Neural progenitor cell (in vitro differentiated cells): ENCODE measurements at regions not wholly inside any gene's neighbourhood (a gene's known extent, or its start where the extent isn't known, plus 50 kb on each side); places are given as distances from the start of the nearest gene placed in this dataset.
"Not testable (repeated sequence)": the region's sequence is repeated elsewhere in the genome, so short reads cannot be mapped to it uniquely, and the experiment has no call there.

Experiments
- DNase-seq: peaks from one replicate; pipeline ENCODE4 v3.0.0-alpha.2; 2016; ENCODE audit warnings: low spot score
- H2AFZ ChIP-seq: fragments of 200-600 bp; sonication (generic); replicated peaks from 2 replicates; pipeline ENCODE4 v1.6.1; 2016; ENCODE audit warnings: antibody characterized with exemption
- H3F3A ChIP-seq: fragments of 200-600 bp; sonication (generic); 2 replicates; pipeline ENCODE4 v1.6.1; 2016; ENCODE audit warnings: antibody characterized with exemption, low read depth
- H3K27ac ChIP-seq: fragments of 200-600 bp; sonication (generic); 2 replicates; pipeline ENCODE4 v1.5.1; 2016; ENCODE audit warnings: mild to moderate bottlenecking
- H3K27me3 ChIP-seq: fragments of 200-600 bp; sonication (generic); 2 replicates; pipeline ENCODE4 v1.6.1; 2016; ENCODE audit warnings: mild to moderate bottlenecking, moderate library complexity
- H3K36me3 ChIP-seq: fragments of 200-600 bp; sonication (generic); 2 replicates; pipeline ENCODE4 v1.5.1; 2016
- H3K4me1 ChIP-seq: fragments of 200-600 bp; sonication (generic); 2 replicates; pipeline ENCODE4 v1.6.1; 2016; ENCODE audit warnings: mixed run types
- H3K4me2 ChIP-seq: fragments of 200-600 bp; sonication (generic); 2 replicates; pipeline ENCODE4 v1.6.1; 2016
- H3K4me3 ChIP-seq: fragments of 200-600 bp; sonication (generic); 2 replicates; pipeline ENCODE4 v1.5.1; 2016
- H3K79me2 ChIP-seq: fragments of 200-600 bp; sonication (generic); 2 replicates; pipeline ENCODE4 v1.6.1; 2016; ENCODE audit warnings: low read depth
- H3K9ac ChIP-seq: fragments of 200-600 bp; sonication (generic); 2 replicates; pipeline ENCODE4 v1.6.1; 2016
- H3K9me3 ChIP-seq: fragments of 200-600 bp; sonication (generic); 2 replicates; pipeline ENCODE4 v1.5.1; 2016; ENCODE audit warnings: low read depth
- H4K20me1 ChIP-seq: fragments of 200-600 bp; sonication (generic); 2 replicates; pipeline ENCODE4 v1.6.1; 2016; ENCODE audit warnings: low read depth
- H3K27ac Mint-ChIP-seq: 3 replicates; pipeline ENCODE4 v1.8.0; 2021; ENCODE audit warnings: mixed read lengths
- H3K27me3 Mint-ChIP-seq: 2 replicates; pipeline ENCODE4 v1.8.0; 2022; ENCODE audit warnings: low read depth, mild to moderate bottlenecking, inconsistent platforms, moderate library complexity, mixed read lengths; ENCODE audit not compliant: insufficient read depth
- H3K36me3 Mint-ChIP-seq: 3 replicates; pipeline ENCODE4 v1.8.0; 2021; ENCODE audit warnings: mixed read lengths
- H3K4me1 Mint-ChIP-seq: 3 replicates; pipeline ENCODE4 v1.8.0; 2021; ENCODE audit warnings: mixed read lengths
- H3K4me3 Mint-ChIP-seq: 3 replicates; pipeline ENCODE4 v1.8.0; 2021; ENCODE audit warnings: mild to moderate bottlenecking, moderate library complexity, mixed read lengths
- H3K9me3 Mint-ChIP-seq: 3 replicates; pipeline ENCODE4 v1.8.0; 2020; ENCODE audit warnings: mixed read lengths
- CTCF ChIP-seq: fragments of 200-600 bp; sonication (generic); IDR thresholded peaks from 2 replicates; pipeline ENCODE4 v1.5.1; 2017; ENCODE audit warnings: antibody characterized with exemption, mild to moderate bottlenecking

DNA sequence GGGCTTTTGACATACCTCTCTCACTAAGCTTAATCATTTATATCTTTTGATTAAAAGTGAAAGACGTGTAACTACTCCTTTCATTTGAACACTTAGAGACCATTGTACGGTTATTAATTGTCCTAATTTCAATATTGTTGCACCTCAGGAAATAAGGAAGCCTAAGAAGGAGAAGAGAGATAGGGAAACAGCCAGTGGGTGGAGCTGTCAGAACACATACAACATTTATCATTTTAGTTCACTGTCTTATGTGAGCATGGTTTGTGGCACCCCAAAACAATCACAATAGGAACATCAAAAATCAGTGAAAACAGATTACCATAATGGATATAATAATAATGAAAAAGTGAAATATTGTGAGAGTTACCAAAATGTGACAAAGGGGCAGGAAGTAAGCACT is 147.2 kb upstream of the POMZP3 start:
- DNase-seq, H4K20me1 ChIP-seq, H3K27ac Mint-ChIP-seq, H3K4me1 Mint-ChIP-seq, H3K27me3 Mint-ChIP-seq, H3K27ac ChIP-seq, H3K4me3 ChIP-seq, H3K36me3 Mint-ChIP-seq, H2AFZ ChIP-seq, H3K9ac ChIP-seq, H3K9me3 Mint-ChIP-seq, H3K9me3 ChIP-seq, H3F3A ChIP-seq, H3K36me3 ChIP-seq, H3K27me3 ChIP-seq, H3K79me2 ChIP-seq, H3K4me2 ChIP-seq, H3K4me3 Mint-ChIP-seq, H3K4me1 ChIP-seq: not testable (repeated sequence)
- TF ChIP-seq CTCF: peak; percentile 17

GRCh38 chr7:76771980-76772379 is 144.9 kb upstream of the POMZP3 start:
- not testable (repeated sequence) for H3K4me1 ChIP-seq, H3K4me1 Mint-ChIP-seq, H3K4me2 ChIP-seq, H3K9ac ChIP-seq, H2AFZ ChIP-seq, H3K27ac Mint-ChIP-seq, H3K79me2 ChIP-seq, H3K27me3 ChIP-seq, H3K4me3 Mint-ChIP-seq, H3K27me3 Mint-ChIP-seq, H3K9me3 Mint-ChIP-seq, H3K27ac ChIP-seq, H3F3A ChIP-seq, H4K20me1 ChIP-seq, H3K36me3 ChIP-seq, DNase-seq, H3K4me3 ChIP-seq, H3K9me3 ChIP-seq, H3K36me3 Mint-ChIP-seq

DNA sequence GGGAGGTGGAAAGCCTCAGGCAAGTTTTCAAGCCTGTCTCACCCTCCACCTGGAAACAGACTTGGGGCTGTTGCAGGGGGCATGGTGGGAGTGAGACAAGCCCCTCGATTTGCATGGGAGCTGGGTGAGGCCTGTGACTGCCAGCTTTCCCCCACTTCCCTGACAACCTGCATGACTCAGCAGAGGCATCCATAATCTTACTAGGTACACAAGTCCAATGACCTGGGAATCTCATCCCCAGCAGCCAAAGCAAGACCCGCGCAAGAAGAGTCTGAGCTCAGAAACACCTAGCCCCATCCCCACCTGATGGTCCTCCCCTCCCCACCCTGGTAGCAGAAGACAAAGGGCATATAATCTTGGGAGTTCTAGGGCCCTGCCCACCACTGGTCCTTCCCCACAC is 136.9 kb upstream of the POMZP3 start:
- not testable (repeated sequence) for H3K4me1 Mint-ChIP-seq, H3K4me3 Mint-ChIP-seq, H3K9ac ChIP-seq, H3K27me3 ChIP-seq, H4K20me1 ChIP-seq, H3K27ac ChIP-seq, DNase-seq, H3K4me3 ChIP-seq, H3K4me2 ChIP-seq, H3F3A ChIP-seq, H3K79me2 ChIP-seq, H3K4me1 ChIP-seq, H2AFZ ChIP-seq, H3K9me3 ChIP-seq, H3K27me3 Mint-ChIP-seq, H3K36me3 ChIP-seq, H3K27ac Mint-ChIP-seq, H3K36me3 Mint-ChIP-seq
- peaks cover 11% of the 10 kb centered on the region for H3K9me3 Mint-ChIP-seq

DNA sequence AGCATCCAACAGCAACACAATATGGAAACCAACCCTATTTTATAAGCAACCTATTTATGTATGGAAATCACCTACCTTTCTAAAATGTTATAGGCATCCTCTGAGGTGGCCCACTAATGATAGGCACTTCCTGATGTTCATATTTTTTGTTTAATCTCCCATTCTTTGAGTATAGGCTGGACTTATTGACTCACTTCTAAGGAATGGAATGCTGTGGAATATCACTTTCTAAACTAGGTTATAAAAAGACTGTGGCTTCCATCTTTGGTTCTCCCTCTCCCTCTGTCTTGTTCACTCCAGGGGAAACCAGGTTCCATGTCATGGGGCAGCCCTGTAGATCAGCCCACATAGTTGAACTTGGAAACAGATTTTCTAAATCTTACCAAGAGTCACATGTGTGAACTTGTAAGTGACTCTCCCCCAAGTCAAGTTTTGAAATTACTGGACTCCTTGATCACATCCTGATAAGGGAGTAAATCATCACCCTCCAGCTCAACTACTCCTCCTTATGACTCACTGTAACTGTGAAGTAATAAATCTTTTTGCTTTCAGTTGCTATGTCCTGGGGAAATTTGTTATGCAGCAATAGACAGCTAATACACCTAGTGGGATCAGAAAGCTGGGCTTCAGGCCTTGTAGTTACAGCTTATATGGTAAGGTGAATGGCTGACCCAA is 133.6 kb upstream of the POMZP3 start:
- H3K36me3 Mint-ChIP-seq, H3K4me3 Mint-ChIP-seq, H3K4me1 Mint-ChIP-seq: not testable (repeated sequence)

GRCh38 chr7:76739538-76739937 is 112.5 kb upstream of the POMZP3 start:
- not testable (repeated sequence) for H3K4me1 Mint-ChIP-seq, H3K9me3 ChIP-seq, H3K9ac ChIP-seq, H2AFZ ChIP-seq, H3K27ac ChIP-seq, H3F3A ChIP-seq, H4K20me1 ChIP-seq, H3K79me2 ChIP-seq, H3K4me2 ChIP-seq, H3K4me3 ChIP-seq, H3K4me3 Mint-ChIP-seq, DNase-seq, H3K4me1 ChIP-seq, H3K27ac Mint-ChIP-seq, H3K9me3 Mint-ChIP-seq, H3K36me3 ChIP-seq, H3K27me3 ChIP-seq, H3K27me3 Mint-ChIP-seq, H3K36me3 Mint-ChIP-seq

More for the DNA sequence above, 133.6 kb upstream of the POMZP3 start:
- H3K4me2 ChIP-seq, H3K9ac ChIP-seq, DNase-seq, H3K4me3 ChIP-seq, H3K79me2 ChIP-seq, H3K9me3 ChIP-seq, H2AFZ ChIP-seq, H3K27ac ChIP-seq, H3K27me3 Mint-ChIP-seq, H3K36me3 ChIP-seq, H3K27ac Mint-ChIP-seq, H4K20me1 ChIP-seq, H3K27me3 ChIP-seq, H3F3A ChIP-seq, H3K4me1 ChIP-seq, H3K9me3 Mint-ChIP-seq: not testable (repeated sequence)

DNA sequence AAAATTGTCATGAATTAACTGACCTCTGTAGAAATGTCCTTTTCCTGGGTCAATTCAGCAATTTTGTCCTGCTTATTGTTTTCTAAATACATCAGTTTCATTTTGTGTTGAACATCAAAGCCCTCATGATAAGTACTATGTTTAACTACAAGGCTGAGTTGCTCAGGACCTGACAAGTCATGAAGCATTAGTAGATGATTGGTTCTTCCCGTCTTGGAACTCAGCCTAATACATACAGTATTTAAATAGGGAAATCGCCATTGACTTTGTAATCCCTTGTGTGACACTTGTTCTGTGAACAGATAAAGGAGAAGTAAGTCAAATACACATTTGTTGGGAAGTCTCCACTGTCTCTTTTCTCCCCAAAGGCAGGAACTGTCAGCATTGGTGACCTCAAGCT is 109.6 kb upstream of the POMZP3 start:
- not testable (repeated sequence) for H3K9me3 Mint-ChIP-seq, H3K27me3 Mint-ChIP-seq, H3K36me3 ChIP-seq, H3K27me3 ChIP-seq, H3F3A ChIP-seq, H3K9me3 ChIP-seq, H3K9ac ChIP-seq, H3K36me3 Mint-ChIP-seq, H3K27ac ChIP-seq, H3K4me2 ChIP-seq, H3K4me1 Mint-ChIP-seq, H3K4me1 ChIP-seq, H3K4me3 ChIP-seq, H2AFZ ChIP-seq, H3K79me2 ChIP-seq, H4K20me1 ChIP-seq, DNase-seq, H3K27ac Mint-ChIP-seq, H3K4me3 Mint-ChIP-seq

DNA sequence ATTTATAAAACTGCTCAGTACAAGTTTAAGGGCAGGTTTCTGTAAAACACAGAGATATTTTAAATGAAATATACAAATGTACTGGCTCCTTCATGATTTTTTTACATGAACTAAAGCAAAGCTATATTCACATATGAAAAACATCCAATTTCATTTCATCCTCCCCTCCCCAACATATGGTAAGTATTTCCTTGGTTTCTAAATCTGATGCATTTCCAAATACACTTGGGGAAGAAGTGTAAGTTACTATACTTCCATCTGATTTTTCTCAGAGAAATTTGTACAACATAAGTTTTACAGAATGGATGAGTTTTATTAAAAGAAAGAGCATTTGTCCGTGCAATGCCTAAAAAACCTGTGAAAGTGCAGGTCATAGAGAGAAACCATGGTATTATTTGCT is 109.0 kb upstream of the POMZP3 start:
- not testable (repeated sequence) for H3K4me2 ChIP-seq, H3F3A ChIP-seq, H3K36me3 ChIP-seq, H2AFZ ChIP-seq, H3K9me3 ChIP-seq, H3K27me3 ChIP-seq, H3K4me1 ChIP-seq, H3K4me3 Mint-ChIP-seq, H3K36me3 Mint-ChIP-seq, H3K4me1 Mint-ChIP-seq, H4K20me1 ChIP-seq, H3K27me3 Mint-ChIP-seq, H3K9me3 Mint-ChIP-seq, DNase-seq, H3K4me3 ChIP-seq, H3K9ac ChIP-seq, H3K27ac ChIP-seq, H3K27ac Mint-ChIP-seq, H3K79me2 ChIP-seq

GRCh38 chr7:76735668-76736067 is 108.6 kb upstream of the POMZP3 start:
- H3K4me1 ChIP-seq, H3K4me1 Mint-ChIP-seq, H3K9me3 ChIP-seq, H3K4me3 ChIP-seq, H2AFZ ChIP-seq, H3K36me3 Mint-ChIP-seq, H3K36me3 ChIP-seq, H3K9ac ChIP-seq, H3K9me3 Mint-ChIP-seq, H3K4me3 Mint-ChIP-seq, H3K79me2 ChIP-seq, H4K20me1 ChIP-seq, H3K27ac Mint-ChIP-seq, H3F3A ChIP-seq, H3K27me3 ChIP-seq, H3K27ac ChIP-seq, H3K27me3 Mint-ChIP-seq, H3K4me2 ChIP-seq, DNase-seq: not testable (repeated sequence)
